Neural cell (in vitro differentiated cells): ENCODE measurements at regions not wholly inside any gene's neighbourhood (a gene's known extent, or its start where the extent isn't known, plus 50 kb on each side); places are given as distances from the start of the nearest gene placed in this dataset.

Experiments used
- H2AFZ ChIP-seq: fragments of 200-600, 300-800 bp; sonication (generic), shearing (Covaris generic); 2 replicates; pipeline ENCODE4 v1.6.0; 2014; ENCODE audit warnings: low read depth, mild to moderate bottlenecking, antibody characterized with exemption, low read length, moderate library complexity
- H3F3A ChIP-seq: fragments of 200-600 bp; shearing (Covaris generic); 2 replicates; pipeline ENCODE4 v1.6.1; 2016; ENCODE audit warnings: mild to moderate bottlenecking, moderate library complexity, mixed read lengths, antibody characterized with exemption, low read length; ENCODE audit not compliant: insufficient read depth, poor library complexity, severe bottlenecking
- H3K27ac ChIP-seq: fragments of 200-600, 300-800 bp; sonication (generic), shearing (Covaris generic); 2 replicates; pipeline ENCODE4 v1.5.1; 2014; ENCODE audit warnings: mild to moderate bottlenecking, low read length, moderate library complexity
- H3K27me3 ChIP-seq: fragments of 300-800, 200-600 bp; sonication (generic), shearing (Covaris generic); 2 replicates; pipeline ENCODE4 v1.6.0; 2014; ENCODE audit warnings: mild to moderate bottlenecking, low read depth, low read length, moderate library complexity; ENCODE audit not compliant: insufficient read depth
- H3K36me3 ChIP-seq: fragments of 300-800, 200-600 bp; sonication (generic), shearing (Covaris generic); 2 replicates; pipeline ENCODE4 v1.5.1; 2014; ENCODE audit warnings: mild to moderate bottlenecking, antibody characterized with exemption, low read length, moderate library complexity; ENCODE audit not compliant: insufficient read depth
- H3K4me2 ChIP-seq: fragments of 300-800, 200-600 bp; sonication (generic), shearing (Covaris generic); 2 replicates; pipeline ENCODE4 v1.6.0; 2014; ENCODE audit warnings: mild to moderate bottlenecking, low read length
- H3K4me3 ChIP-seq: fragments of 300-800, 200-600 bp; sonication (generic), shearing (Covaris generic); 2 replicates; pipeline ENCODE4 v1.5.1; 2014; ENCODE audit warnings: mild to moderate bottlenecking, low read length, moderate library complexity
- H3K79me2 ChIP-seq: fragments of 200-600 bp; shearing (Covaris generic); replicated peaks from 2 replicates; pipeline ENCODE4 v1.6.0; 2014; ENCODE audit warnings: mild to moderate bottlenecking, low read length, moderate library complexity; ENCODE audit not compliant: insufficient read depth
- H3K9ac ChIP-seq: fragments of 300-800, 200-600 bp; sonication (generic), shearing (Covaris generic); 2 replicates; pipeline ENCODE4 v1.6.1; 2016; ENCODE audit warnings: mild to moderate bottlenecking, low read length, mixed read lengths
- H3K9me2 ChIP-seq: fragments of 200-600 bp; shearing (Covaris generic); 2 replicates; pipeline ENCODE4 v1.6.1; 2016; ENCODE audit warnings: mild to moderate bottlenecking, low read length, mixed read lengths; ENCODE audit not compliant: insufficient read depth
- H3K9me3 ChIP-seq: fragments of 200-600, 300-800 bp; sonication (generic), shearing (Covaris generic); 2 replicates; pipeline ENCODE4 v1.6.1; 2016; ENCODE audit warnings: mild to moderate bottlenecking, mixed run types, low read length, moderate library complexity, mixed read lengths
- H4K20me1 ChIP-seq: fragments of 200-600 bp; shearing (Covaris generic); 2 replicates; pipeline ENCODE4 v1.6.1; 2016; ENCODE audit warnings: mild to moderate bottlenecking, mixed run types; ENCODE audit not compliant: insufficient read depth
- CTCF ChIP-seq: fragments of 450-650 bp; IDR thresholded peaks from 2 replicates; pipeline ENCODE4 v1.5.1; 2014; ENCODE audit warnings: antibody characterized with exemption, mild to moderate bottlenecking, moderate library complexity; ENCODE audit not compliant: poor library complexity, severe bottlenecking
- EP300 ChIP-seq: fragments of 450-650 bp; conservative IDR thresholded peaks from 2 replicates; pipeline ENCODE4 v1.6.1; 2014; ENCODE audit warnings: antibody characterized with exemption, mild to moderate bottlenecking, moderate library complexity; ENCODE audit not compliant: poor library complexity, severe bottlenecking
- EZH2 ChIP-seq: fragments of 200-600, 300-800 bp; shearing (Covaris generic), sonication (generic); IDR thresholded peaks from 2 replicates; pipeline ENCODE4 v1.6.1; 2014; ENCODE audit warnings: antibody characterized with exemption, low read length, borderline replicate concordance, mild to moderate bottlenecking; ENCODE audit not compliant: insufficient read depth, poor library complexity, severe bottlenecking
- MXI1 ChIP-seq: fragments of 450-650 bp; conservative IDR thresholded peaks from 2 replicates; pipeline ENCODE4 v1.6.1; 2014; ENCODE audit warnings: antibody characterized with exemption, mild to moderate bottlenecking; ENCODE audit not compliant: poor library complexity, severe bottlenecking
- POLR2AphosphoS5 ChIP-seq: IDR thresholded peaks from 2 replicates; pipeline ENCODE4 v1.6.1; 2012
- RAD21 ChIP-seq: fragments of 450-650 bp; conservative IDR thresholded peaks from 2 replicates; pipeline ENCODE4 v1.6.1; 2014; ENCODE audit warnings: antibody characterized with exemption, mild to moderate bottlenecking, moderate library complexity
- REST ChIP-seq: IDR thresholded peaks from 2 replicates; pipeline ENCODE4 v1.6.1; 2012; ENCODE audit warnings: borderline replicate concordance
- SMC3 ChIP-seq: fragments of 450-650 bp; conservative IDR thresholded peaks from 2 replicates; pipeline ENCODE4 v1.6.1; 2014; ENCODE audit warnings: antibody characterized with exemption, mild to moderate bottlenecking, moderate library complexity; ENCODE audit not compliant: poor library complexity
- TAF1 ChIP-seq: IDR thresholded peaks from 2 replicates; pipeline ENCODE4 v1.6.1; 2012; ENCODE audit warnings: low read depth

GRCh38 chr9:115862021-115862420, 291.6 kb upstream of the PAPPA start:
- Histone ChIP-seq H3K79me2 (no peaks in the 10 kb centered on the region), H3K27me3 (no peaks in the 10 kb centered on the region), H2AFZ (no peak overlapping the region), H3F3A (no peaks in the 10 kb centered on the region), H3K9me3 (no peaks in the 10 kb centered on the region), H3K36me3 (no peaks in the 10 kb centered on the region), H3K4me2 (no peak overlapping the region), H3K4me3 (no peak overlapping the region), H3K9ac (no peak overlapping the region), H3K9me2 (no peaks in the 10 kb centered on the region), H4K20me1 (no peaks in the 10 kb centered on the region), H3K27ac (no peak overlapping the region)
- TF ChIP-seq MXI1 (no peak), SMC3 (no peak), EZH2 (no peak), EP300 (no peak), CTCF (no peak), POLR2AphosphoS5 (no peak), RAD21 (no peak), REST (no peak), TAF1 (no peak)

- H3K36me3 ChIP-seq = no peaks in the 10 kb centered on the region
- H3K27ac ChIP-seq = no peak overlapping the region
- no peak overlapping the region for H2AFZ ChIP-seq
- no peaks in the 10 kb centered on the region for H3K9me3 ChIP-seq
- H3K4me2 ChIP-seq = no peak overlapping the region
- no peak overlapping the region for H3K4me3 ChIP-seq
- no peak overlapping the region for H3K9ac ChIP-seq
- H3K79me2 ChIP-seq = no peaks in the 10 kb centered on the region
- H3K9me2 ChIP-seq = no peaks in the 10 kb centered on the region
- no peaks in the 10 kb centered on the region for H3F3A ChIP-seq
- H4K20me1 ChIP-seq = no peaks in the 10 kb centered on the region
- TF ChIP-seq POLR2AphosphoS5 (no peak), EZH2 (no peak), EP300 (no peak), RAD21 (no peak), SMC3 (no peak), MXI1 (no peak), TAF1 (no peak), REST (no peak), CTCF (no peak)
- no peaks in the 10 kb centered on the region for H3K27me3 ChIP-seq
These were observed 289.0 kb upstream of the PAPPA start for GRCh38 chr9:115864581-115864980.
